ENCODE measurements at regions not wholly inside any gene's neighbourhood (a gene's known extent, or its start where the extent isn't known, plus 50 kb on each side); places are given as distances from the start of the nearest gene placed in this dataset.

DNA sequence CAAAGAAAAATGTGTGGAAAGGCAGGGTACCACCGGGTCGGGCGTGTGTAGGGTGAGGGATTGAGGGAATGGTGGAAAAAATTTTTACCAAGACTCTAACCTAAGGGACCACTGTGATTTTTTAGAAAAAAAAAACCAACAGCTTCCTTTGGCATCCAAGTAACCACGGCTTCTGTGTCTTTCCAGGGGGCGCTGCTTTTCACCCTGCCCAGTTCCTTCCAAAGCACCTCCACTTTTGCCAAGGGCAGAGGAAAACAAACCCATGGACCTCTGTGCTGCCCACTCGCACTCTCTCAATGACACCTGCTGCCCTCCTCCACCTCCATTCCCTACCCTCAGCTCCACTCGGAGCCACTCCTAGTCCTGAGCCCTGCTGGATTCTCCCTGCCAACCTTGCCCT lies 381.0 kb downstream of the ENC1 start:
- dilution Hi-C loops (cut with MboI; ENCODE audit: extremely low pct_ligation_motif_present, low sequenced_read_pairs) (no loop called here), intact Hi-C loops (cut with micrococcal nuclease) (no loop called here)
- H3K9ac ChIP-seq (replicated peaks; ENCODE audit: extremely low read depth, insufficient read depth, low read length), result no peak overlapping the region
- H4K20me1 ChIP-seq (replicated peaks; ENCODE audit: control insufficient read depth, extremely low read depth, insufficient read depth, low read length), result no peaks in the 10 kb centered on the region
- H3K4me1 ChIP-seq (ENCODE audit: control insufficient read depth, extremely low read depth, insufficient read depth, low read length), result no peaks in the 10 kb centered on the region
- no peak for DNase-seq (ENCODE audit: low read depth, low spot score)
- no peak overlapping the region for H2AFZ ChIP-seq (ENCODE audit: low read depth, low read length)
- no peak overlapping the region for H3K27ac ChIP-seq (ENCODE audit: insufficient read depth, low read depth, low read length)
- H3K27me3 ChIP-seq (ENCODE audit: control insufficient read depth in 2 of 2, insufficient read depth in 2 of 2, low read length in 2 of 2), result peaks cover 15 to 29% of the 10 kb centered on the region in 2 experiments
- FAIRE-seq, result no peak
- H3K36me3 ChIP-seq (ENCODE audit: control insufficient read depth in 2 of 2, extremely low read depth in 1 of 2, insufficient read depth in 2 of 2, low read length in 2 of 2), result no peaks in the 10 kb centered on the region
- no peaks in the 10 kb centered on the region for H3K79me2 ChIP-seq (ENCODE audit: control insufficient read depth, insufficient read depth, low read length)
- TF ChIP-seq GATA2 (IDR thresholded peaks at IDR 0.05; ENCODE audit: insufficient read depth, insufficient read length, low read depth, low read length) (no peak), EZH2 (IDR thresholded peaks at IDR 0.05; ENCODE audit: borderline replicate concordance, low read depth, low read length, severe bottlenecking) (no peak), JUN (IDR thresholded peaks at IDR 0.05; ENCODE audit: borderline replicate concordance, insufficient read depth, insufficient read length, low read depth) (no peak), POLR2A (IDR thresholded peaks at IDR 0.05; ENCODE audit: low read depth, low read length) (no peak)
- TF ChIP-seq, protein P1, sequence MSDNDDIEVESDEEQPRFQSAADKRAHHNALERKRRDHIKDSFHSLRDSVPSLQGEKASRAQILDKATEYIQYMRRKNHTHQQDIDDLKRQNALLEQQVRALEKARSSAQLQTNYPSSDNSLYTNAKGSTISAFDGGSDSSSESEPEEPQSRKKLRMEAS (IDR thresholded peaks at IDR 0.05; ENCODE audit: insufficient read depth, insufficient read length), result no peak
- POLR2A ChIA-PET, result no interaction called here
- H3K4me2 ChIP-seq (ENCODE audit: insufficient read depth, low read length), result no peak overlapping the region
- H3K9me3 ChIP-seq (replicated peaks; ENCODE audit: control insufficient read depth, insufficient read depth, low read length), result no peaks in the 10 kb centered on the region
- no peak overlapping the region for H3K4me3 ChIP-seq (replicated peaks in 1 of 3; ENCODE audit: insufficient read depth in 1 of 3, low read depth in 1 of 3, low read length in 3 of 3)
- CTCF ChIA-PET, result interaction anchor here (0.7 to 1.2 kb wide), 2 partner anchors 10 to 12 kb away, joined by 3 read pairs; no protein-coding TSS in a partner anchor
- H3K9me1 ChIP-seq (replicated peaks; ENCODE audit: control insufficient read depth, extremely low read depth, insufficient read depth, low read length), result no peaks in the 10 kb centered on the region
- no TSS peak for BruUV-seq (replicated peaks)

DNA sequence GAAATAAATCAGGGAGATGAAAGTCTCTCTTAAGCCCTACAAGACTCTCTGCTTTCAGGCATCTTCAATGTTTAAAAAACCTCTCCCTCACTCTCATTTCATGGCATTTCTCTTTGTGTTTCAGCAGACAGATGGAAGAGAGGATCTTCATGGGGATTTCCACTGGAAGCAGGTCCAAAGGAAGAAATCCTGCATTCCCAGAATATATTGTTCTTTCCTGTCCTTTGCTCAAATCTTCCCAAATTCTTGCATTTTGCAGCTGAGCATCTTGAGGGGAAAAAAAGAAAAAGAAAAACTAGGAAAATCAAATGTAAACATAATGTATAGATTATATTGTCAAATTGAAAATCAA lies 382.2 kb downstream of the ENC1 start:
- FAIRE-seq, result no peak
- Histone ChIP-seq H3K79me2 (ENCODE audit: control insufficient read depth, insufficient read depth, low read length) (no peaks in the 10 kb centered on the region), H4K20me1 (replicated peaks; ENCODE audit: control insufficient read depth, extremely low read depth, insufficient read depth, low read length) (no peaks in the 10 kb centered on the region), H3K36me3 (ENCODE audit: control insufficient read depth in 2 of 2, extremely low read depth in 1 of 2, insufficient read depth in 2 of 2, low read length in 2 of 2) (no peaks in the 10 kb centered on the region), H2AFZ (ENCODE audit: low read depth, low read length) (no peak overlapping the region), H3K4me2 (ENCODE audit: insufficient read depth, low read length) (no peak overlapping the region), H3K27ac (ENCODE audit: insufficient read depth, low read depth, low read length) (no peak overlapping the region), H3K27me3 (ENCODE audit: control insufficient read depth in 2 of 2, insufficient read depth in 2 of 2, low read length in 2 of 2) (peaks cover 15 to 29% of the 10 kb centered on the region in 2 experiments), H3K4me1 (ENCODE audit: control insufficient read depth, extremely low read depth, insufficient read depth, low read length) (no peaks in the 10 kb centered on the region), H3K9me1 (replicated peaks; ENCODE audit: control insufficient read depth, extremely low read depth, insufficient read depth, low read length) (no peaks in the 10 kb centered on the region), H3K9me3 (replicated peaks; ENCODE audit: control insufficient read depth, insufficient read depth, low read length) (no peaks in the 10 kb centered on the region), H3K9ac (replicated peaks; ENCODE audit: extremely low read depth, insufficient read depth, low read length) (no peak overlapping the region), H3K4me3 (replicated peaks in 1 of 3; ENCODE audit: insufficient read depth in 1 of 3, low read depth in 1 of 3, low read length in 3 of 3) (no peak overlapping the region)
- ChIA-PET POLR2A (no interaction called here), CTCF (interaction anchor here (0.6 to 1.8 kb wide), 7 partner anchors 9 to 382 kb away, joined by 3 to 5 read pairs (median 3); partner anchors contain the start of gene ENC1)
- intact Hi-C loops (cut with micrococcal nuclease) (no loop called here), dilution Hi-C loops (cut with MboI; ENCODE audit: extremely low pct_ligation_motif_present, low sequenced_read_pairs) (no loop called here)
- TF ChIP-seq JUN (IDR thresholded peaks at IDR 0.05; ENCODE audit: borderline replicate concordance, insufficient read depth, insufficient read length, low read depth) (no peak), POLR2A (IDR thresholded peaks at IDR 0.05; ENCODE audit: low read depth, low read length) (no peak)
- TF ChIP-seq, protein P1 (IDR thresholded peaks at IDR 0.05; ENCODE audit: insufficient read depth, insufficient read length), result no peak
- DNase-seq (ENCODE audit: low read depth, low spot score), result no peak
- BruUV-seq (replicated peaks), result no TSS peak

Measured in endothelial cell of umbilical vein (primary cell).